Sigmoid colon (tissue), 6 donors: ENCODE measurements at regions not wholly inside any gene's neighbourhood (a gene's known extent, or its start where the extent isn't known, plus 50 kb on each side); places are given as distances from the start of the nearest gene placed in this dataset.

Experiments
- DNase-seq: peaks from one replicate; pipeline ENCODE4 v3.0.0-alpha.2; 2019
- H3K27ac ChIP-seq, 4 donors: fragments of 200-600 bp; sonication (generic); one replicate each; pipeline ENCODE4 v1.5.1; 2016 to 2019; ENCODE audit warnings: mild to moderate bottlenecking in 1 of 4
- H3K27me3 ChIP-seq, 3 donors: fragments of 200-600 bp; sonication (generic); one replicate each; pipeline ENCODE4 v1.5.1; 2019; ENCODE audit warnings: mild to moderate bottlenecking in 1 of 3
- H3K36me3 ChIP-seq, 4 donors: fragments of 200-600 bp; sonication (generic); one replicate each; pipeline ENCODE4 v1.5.1; 2016 to 2019
- H3K4me1 ChIP-seq, 4 donors: fragments of 200-600 bp; sonication (generic); one replicate each; pipeline ENCODE4 v1.5.1; 2017 to 2019
- H3K4me3 ChIP-seq, 4 donors: fragments of 200-600 bp; sonication (generic); one replicate each; pipeline ENCODE4 v1.5.1; 2017 to 2019; ENCODE audit warnings: mild to moderate bottlenecking in 2 of 4, moderate library complexity in 1 of 4
- H3K9me3 ChIP-seq, 4 donors: fragments of 200-600 bp in 3 of 4; sonication (generic) in 3 of 4; one replicate each; pipeline versions ENCODE4 v1.5.1 to v1.6.1; 2013 to 2019
- CTCF ChIP-seq, 4 experiments: fragments of 450-650 bp in 3 of 4; fragments of 200-600 bp in 1 of 4; IDR thresholded peaks; one replicate each; pipeline ENCODE4 v1.5.1; 2016 to 2019; ENCODE audit warnings: antibody characterized with exemption in 4 of 4, mild to moderate bottlenecking in 3 of 4, moderate library complexity in 2 of 4
- EP300 ChIP-seq, 4 donors: sonication (generic); formaldehyde crosslinking; IDR thresholded peaks; one replicate each; pipeline ENCODE4 v1.6.1; 2017; ENCODE audit warnings: antibody characterized with exemption in 4 of 4
- POLR2A ChIP-seq, 2 donors: fragments of 450-650 bp; IDR thresholded peaks; one replicate each; pipeline ENCODE4 v1.6.1; 2016; ENCODE audit warnings: antibody characterized with exemption in 2 of 2, mild to moderate bottlenecking in 2 of 2, moderate library complexity in 2 of 2
- POLR2AphosphoS5 ChIP-seq, 4 donors: sonication (generic); formaldehyde crosslinking; IDR thresholded peaks; one replicate each; pipeline ENCODE4 v1.6.1; 2017; ENCODE audit warnings: antibody characterized with exemption in 4 of 4
- WGBS, 2 donors: extraction: QIAGEN DNeasy Blood & Tissue Kit; methylation state at CpG; one replicate each; pipeline ENCODE4 v1.1.7; 2013; 5-methylcytosine and 5-hydroxymethylcytosine counted together
- intact Hi-C: fragments of 100-400 bp; cut with DNase I; formaldehyde crosslinking; loops from one replicate; pipeline ENCODE4 v1.15.1; 2023
- donor health status: healthy with polysubstance abuse.
- donor health status: healthy.

- H3K27ac ChIP-seq = no peak overlapping the region
- intact Hi-C loops = no loop called here
- no peaks in the 10 kb centered on the region for H3K4me1 ChIP-seq
- no peaks in the 10 kb centered on the region for H3K36me3 ChIP-seq
- 54 to 57% methylated on average over 2 of the region's 2 CpGs for WGBS, 2 donors
- TF ChIP-seq POLR2A (IDR thresholded peaks at IDR 0.05) = no peak
- TF ChIP-seq EP300 (IDR thresholded peaks at IDR 0.05) = no peak
- no peak for TF ChIP-seq CTCF (IDR thresholded peaks at IDR 0.05)
- TF ChIP-seq POLR2AphosphoS5 (IDR thresholded peaks at IDR 0.05) = no peak
- DNase-seq = no peak
- no peak overlapping the region for H3K4me3 ChIP-seq
- H3K27me3 ChIP-seq = no peaks in the 10 kb centered on the region
- H3K9me3 ChIP-seq = peaks cover 0 to 6% (median 0%) of the 10 kb centered on the region in 4 donors
Observed at GRCh38 chr9:117523531-117524153, 108.8 kb upstream of the ASTN2 start.

- WGBS, 2 donors = 90 to 92% methylated on average over 4 of the region's 4 CpGs
Observed at GRCh38 chr9:117521293-117521692, 106.4 kb upstream of the ASTN2 start.

DNA sequence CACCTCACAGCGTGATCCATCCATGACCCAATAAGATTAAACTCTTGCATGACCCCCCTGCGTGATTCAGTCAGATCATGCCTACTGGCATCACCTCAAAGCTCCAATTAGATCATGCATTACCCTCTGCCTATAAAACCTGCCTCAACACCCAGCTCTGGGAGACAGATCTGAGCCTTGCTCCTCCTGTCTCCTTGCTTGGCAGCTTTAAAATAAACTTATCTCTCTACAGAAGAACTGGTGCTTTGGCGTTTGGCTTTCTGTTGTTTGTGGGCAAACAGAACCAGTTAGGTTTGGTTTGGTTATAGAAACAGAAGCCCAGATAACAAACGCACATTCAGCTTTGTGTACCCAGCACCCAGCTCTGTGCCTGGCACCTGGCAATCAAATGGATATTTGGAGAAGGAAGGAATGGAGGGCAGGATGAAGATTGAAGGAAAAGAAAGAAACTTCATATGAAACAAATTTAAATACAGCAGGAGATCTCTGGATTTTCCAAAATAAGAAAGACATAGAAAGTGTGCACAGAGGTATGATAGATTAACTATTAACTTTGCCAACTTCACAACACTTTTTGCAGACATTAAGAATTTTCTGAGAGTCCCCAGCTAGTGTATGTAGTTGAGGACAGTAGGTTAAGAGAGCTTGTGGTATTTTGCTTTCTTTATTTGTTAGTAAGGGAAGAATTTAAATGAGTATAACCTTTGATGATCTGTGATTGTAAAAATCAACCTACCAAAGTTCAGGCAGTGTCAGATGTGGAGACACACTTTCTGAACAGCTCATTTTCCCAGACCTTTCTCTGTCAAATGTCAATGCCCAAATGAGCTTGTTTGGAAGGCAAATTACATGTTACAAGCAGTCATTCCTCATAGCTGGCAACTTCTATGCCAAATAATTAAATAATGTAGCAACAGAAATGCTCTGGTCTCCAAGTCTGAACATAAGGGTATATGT lies 102.1 kb upstream of the ASTN2 start:
- H3K4me1 ChIP-seq = no peaks in the 10 kb centered on the region
- WGBS, 2 donors = 27 to 62% methylated on average over 4 of the region's 4 CpGs

More at GRCh38 chr9:117521293-117521692, 106.4 kb upstream of the ASTN2 start:
- H3K27me3 ChIP-seq = no peaks in the 10 kb centered on the region
- no peaks in the 10 kb centered on the region for H3K36me3 ChIP-seq
- no peaks in the 10 kb centered on the region for H3K4me1 ChIP-seq
- no peak overlapping the region for H3K27ac ChIP-seq
- H3K4me3 ChIP-seq = no peak overlapping the region
- H3K9me3 ChIP-seq = peaks cover 0 to 6% (median 1%) of the 10 kb centered on the region in 4 donors
- TF ChIP-seq POLR2A (IDR thresholded peaks at IDR 0.05) (no peak), EP300 (IDR thresholded peaks at IDR 0.05) (no peak), POLR2AphosphoS5 (IDR thresholded peaks at IDR 0.05) (no peak), CTCF (IDR thresholded peaks at IDR 0.05) (no peak)
- no peak for DNase-seq
- intact Hi-C loops = no loop called here

GRCh38 chr9:117511852-117512481 lies 97.1 kb upstream of the ASTN2 start:
- Histone ChIP-seq H3K9me3 (no peaks in the 10 kb centered on the region), H3K27ac (no peak overlapping the region), H3K4me1 (no peaks in the 10 kb centered on the region), H3K36me3 (no peaks in the 10 kb centered on the region), H3K4me3 (no peak overlapping the region), H3K27me3 (no peaks in the 10 kb centered on the region)
- no peak for DNase-seq
- TF ChIP-seq POLR2AphosphoS5 (IDR thresholded peaks at IDR 0.05) (no peak), CTCF (IDR thresholded peaks at IDR 0.05) (no peak), POLR2A (IDR thresholded peaks at IDR 0.05) (no peak)
- intact Hi-C loops = no loop called here
- WGBS, 2 donors = 75 to 85% methylated on average over 4 of the region's 4 CpGs

More for the DNA sequence above, 102.1 kb upstream of the ASTN2 start:
- no peak for DNase-seq
- Histone ChIP-seq H3K27me3 (no peaks in the 10 kb centered on the region), H3K9me3 (peaks cover 0 to 3% (median 0%) of the 10 kb centered on the region in 4 donors), H3K4me3 (no peak overlapping the region), H3K36me3 (no peaks in the 10 kb centered on the region), H3K27ac (no peak overlapping the region)
- intact Hi-C loops = no loop called here
- TF ChIP-seq POLR2A (IDR thresholded peaks at IDR 0.05) = no peak
- no peak for TF ChIP-seq CTCF (IDR thresholded peaks at IDR 0.05)
- no peak for TF ChIP-seq POLR2AphosphoS5 (IDR thresholded peaks at IDR 0.05)
- TF ChIP-seq EP300 (IDR thresholded peaks at IDR 0.05) = no peak
